OCI-LY3 (cell line): ENCODE measurements at regions not wholly inside any gene's neighbourhood (a gene's known extent, or its start where the extent isn't known, plus 50 kb on each side); places are given as distances from the start of the nearest gene placed in this dataset.

Experiments used
- EZH2phosphoT487 ChIP-seq: fragments of 200-600 bp; shearing (Covaris generic); IDR thresholded peaks from 2 replicates; pipeline ENCODE4 v1.6.1; 2018; ENCODE audit warnings: antibody characterized with exemption, mixed run types, low read depth
- TF ChIP-seq, protein P1 (sequence below): fragments of 200-600, 300-600 bp; sonication (generic); IDR thresholded peaks from 2 replicates; pipeline ENCODE4 v1.5.1; 2014; ENCODE audit warnings: antibody characterized with exemption, low read length, low read depth

DNA sequence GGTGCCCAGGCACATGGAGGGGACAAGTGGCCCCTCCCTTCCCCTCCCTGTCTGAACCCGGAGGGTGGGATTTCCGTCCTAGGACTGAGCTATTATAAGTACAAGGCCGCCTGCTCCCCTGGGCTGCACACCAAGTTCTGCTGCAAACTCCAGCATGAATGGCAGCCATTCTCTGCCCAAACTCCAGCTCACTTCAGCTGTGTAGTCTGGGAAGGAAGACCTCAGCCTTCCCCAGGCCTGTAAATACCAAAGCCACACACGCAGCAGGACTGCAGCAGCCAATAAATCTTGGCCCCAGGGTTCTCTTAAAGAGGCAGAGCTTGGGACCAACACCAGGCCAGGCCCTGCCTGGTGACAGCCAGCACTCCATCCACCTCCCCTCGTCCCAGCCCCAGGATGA lies 291.3 kb upstream of the ZMIZ1 start:
- TF ChIP-seq, protein P1, sequence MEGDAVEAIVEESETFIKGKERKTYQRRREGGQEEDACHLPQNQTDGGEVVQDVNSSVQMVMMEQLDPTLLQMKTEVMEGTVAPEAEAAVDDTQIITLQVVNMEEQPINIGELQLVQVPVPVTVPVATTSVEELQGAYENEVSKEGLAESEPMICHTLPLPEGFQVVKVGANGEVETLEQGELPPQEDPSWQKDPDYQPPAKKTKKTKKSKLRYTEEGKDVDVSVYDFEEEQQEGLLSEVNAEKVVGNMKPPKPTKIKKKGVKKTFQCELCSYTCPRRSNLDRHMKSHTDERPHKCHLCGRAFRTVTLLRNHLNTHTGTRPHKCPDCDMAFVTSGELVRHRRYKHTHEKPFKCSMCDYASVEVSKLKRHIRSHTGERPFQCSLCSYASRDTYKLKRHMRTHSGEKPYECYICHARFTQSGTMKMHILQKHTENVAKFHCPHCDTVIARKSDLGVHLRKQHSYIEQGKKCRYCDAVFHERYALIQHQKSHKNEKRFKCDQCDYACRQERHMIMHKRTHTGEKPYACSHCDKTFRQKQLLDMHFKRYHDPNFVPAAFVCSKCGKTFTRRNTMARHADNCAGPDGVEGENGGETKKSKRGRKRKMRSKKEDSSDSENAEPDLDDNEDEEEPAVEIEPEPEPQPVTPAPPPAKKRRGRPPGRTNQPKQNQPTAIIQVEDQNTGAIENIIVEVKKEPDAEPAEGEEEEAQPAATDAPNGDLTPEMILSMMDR: no peak
- TF ChIP-seq EZH2phosphoT487: no peak
